ENCODE measurements at regions not wholly inside any gene's neighbourhood (a gene's known extent, or its start where the extent isn't known, plus 50 kb on each side); places are given as distances from the start of the nearest gene placed in this dataset.

DNA sequence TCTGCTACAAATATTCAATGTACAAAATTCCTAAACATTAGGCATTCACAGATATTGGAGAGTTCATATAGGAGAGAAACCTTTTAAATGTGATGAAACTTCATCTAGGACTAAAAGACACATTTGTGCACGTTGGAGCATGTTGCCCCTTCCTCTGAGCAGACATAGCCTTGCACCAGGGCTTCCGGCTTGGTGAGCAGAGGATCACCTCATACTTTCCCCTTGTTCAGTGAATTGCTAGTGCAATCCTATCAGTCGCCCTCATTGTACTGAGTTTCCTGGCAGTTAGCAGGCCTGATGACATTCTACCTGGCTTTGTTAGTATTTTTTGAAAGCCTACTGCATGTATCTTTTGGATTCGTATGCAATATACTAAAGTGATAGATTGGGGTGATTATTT lies 466.2 kb downstream of the SPRY1 start:
- TF ChIP-seq, protein P1, sequence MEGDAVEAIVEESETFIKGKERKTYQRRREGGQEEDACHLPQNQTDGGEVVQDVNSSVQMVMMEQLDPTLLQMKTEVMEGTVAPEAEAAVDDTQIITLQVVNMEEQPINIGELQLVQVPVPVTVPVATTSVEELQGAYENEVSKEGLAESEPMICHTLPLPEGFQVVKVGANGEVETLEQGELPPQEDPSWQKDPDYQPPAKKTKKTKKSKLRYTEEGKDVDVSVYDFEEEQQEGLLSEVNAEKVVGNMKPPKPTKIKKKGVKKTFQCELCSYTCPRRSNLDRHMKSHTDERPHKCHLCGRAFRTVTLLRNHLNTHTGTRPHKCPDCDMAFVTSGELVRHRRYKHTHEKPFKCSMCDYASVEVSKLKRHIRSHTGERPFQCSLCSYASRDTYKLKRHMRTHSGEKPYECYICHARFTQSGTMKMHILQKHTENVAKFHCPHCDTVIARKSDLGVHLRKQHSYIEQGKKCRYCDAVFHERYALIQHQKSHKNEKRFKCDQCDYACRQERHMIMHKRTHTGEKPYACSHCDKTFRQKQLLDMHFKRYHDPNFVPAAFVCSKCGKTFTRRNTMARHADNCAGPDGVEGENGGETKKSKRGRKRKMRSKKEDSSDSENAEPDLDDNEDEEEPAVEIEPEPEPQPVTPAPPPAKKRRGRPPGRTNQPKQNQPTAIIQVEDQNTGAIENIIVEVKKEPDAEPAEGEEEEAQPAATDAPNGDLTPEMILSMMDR (conservative IDR thresholded peaks at IDR 0.05; ENCODE audit: low read length), result no peak
- TF ChIP-seq EZH2phosphoT487 (IDR thresholded peaks at IDR 0.05; ENCODE audit: borderline replicate concordance, low read depth, low read length), result no peak

All from OCI-LY7 (cell line).